Liver (tissue), 8 donors: ENCODE measurements at regions not wholly inside any gene's neighbourhood (a gene's known extent, or its start where the extent isn't known, plus 50 kb on each side); places are given as distances from the start of the nearest gene placed in this dataset.

ENCODE experiments used
- DNase-seq: peaks from one replicate; pipeline ENCODE4 v3.0.0-alpha.2; 2017; ENCODE audit warnings: low spot score
- H3K27ac ChIP-seq, 2 donors: one replicate each; pipeline ENCODE4 v1.7.0; 2013; ENCODE audit warnings: inconsistent platforms in 2 of 2, low read length in 2 of 2, control low read depth in 1 of 2, low read depth in 1 of 2, mild to moderate bottlenecking in 1 of 2
- H3K27me3 ChIP-seq, 4 donors: one replicate each; pipeline versions ENCODE4 v1.6.1 to v1.7.0; 2013; ENCODE audit warnings: low read length in 3 of 4, inconsistent platforms in 1 of 4, mild to moderate bottlenecking in 1 of 4, moderate library complexity in 1 of 4; ENCODE audit not compliant: control insufficient read depth in 4 of 4, insufficient read depth in 4 of 4
- H3K36me3 ChIP-seq, 4 donors: one replicate each; pipeline versions ENCODE4 v1.6.1 to v1.7.0; 2013; ENCODE audit warnings: low read length in 3 of 4, mild to moderate bottlenecking in 3 of 4, low read depth in 1 of 4, moderate library complexity in 1 of 4; ENCODE audit not compliant: control insufficient read depth in 4 of 4, insufficient read depth in 3 of 4
- H3K4me1 ChIP-seq, 4 donors: one replicate each; pipeline versions ENCODE4 v1.6.1 to v1.7.0; 2013; ENCODE audit warnings: low read length in 3 of 4, mild to moderate bottlenecking in 3 of 4, moderate library complexity in 1 of 4; ENCODE audit not compliant: control insufficient read depth in 4 of 4, insufficient read depth in 4 of 4
- H3K4me3 ChIP-seq, 3 donors: one replicate each; pipeline versions ENCODE4 v1.6.1 to v1.7.0; 2013; ENCODE audit warnings: low read length in 3 of 3, control low read depth in 1 of 3, low read depth in 1 of 3, mild to moderate bottlenecking in 1 of 3
- H3K9ac ChIP-seq, 2 donors: one replicate each; pipeline ENCODE4 v1.7.0; 2013; ENCODE audit warnings: low read length in 2 of 2, mild to moderate bottlenecking in 2 of 2, moderate library complexity in 2 of 2, control low read depth in 1 of 2, low read depth in 1 of 2
- H3K9me3 ChIP-seq, 4 donors: one replicate each; pipeline versions ENCODE4 v1.6.1 to v1.7.0; 2013; ENCODE audit warnings: low read length in 3 of 4; ENCODE audit not compliant: control insufficient read depth in 4 of 4
- ATF3 ChIP-seq: IDR thresholded peaks from 2 replicates; pipeline ENCODE4 v1.6.1; 2016; ENCODE audit warnings: antibody characterized with exemption
- CTCF ChIP-seq: fragments of 150-350 bp; IDR thresholded peaks from 2 replicates; pipeline ENCODE4 v1.5.1; 2017; ENCODE audit warnings: improper control_type of control experiment, low read depth, low read length; ENCODE audit not compliant: missing input control
- EGR1 ChIP-seq, 2 donors: IDR thresholded peaks; 2 replicates each; pipeline ENCODE4 v1.6.1; 2016 to 2018; ENCODE audit warnings: antibody characterized with exemption in 2 of 2, low read depth in 2 of 2
- FOXA1 ChIP-seq: IDR thresholded peaks from 2 replicates; pipeline ENCODE4 v1.6.1; 2016; ENCODE audit warnings: antibody characterized with exemption
- FOXA2 ChIP-seq: IDR thresholded peaks from 2 replicates; pipeline ENCODE4 v1.6.1; 2016; ENCODE audit warnings: antibody characterized with exemption
- GABPA ChIP-seq, 2 donors: IDR thresholded peaks in 1 of 2; conservative IDR thresholded peaks in 1 of 2; 2 replicates each; pipeline ENCODE4 v1.6.1; 2016; ENCODE audit warnings: antibody characterized with exemption in 2 of 2, mild to moderate bottlenecking in 1 of 2, moderate library complexity in 1 of 2
- HNF4A ChIP-seq, 2 donors: conservative IDR thresholded peaks; 2 replicates each; pipeline ENCODE4 v1.6.1; 2016; ENCODE audit warnings: antibody characterized with exemption in 2 of 2, mild to moderate bottlenecking in 2 of 2
- HNF4G ChIP-seq: IDR thresholded peaks from 2 replicates; pipeline ENCODE4 v1.6.1; 2016; ENCODE audit warnings: antibody characterized with exemption
- JUND ChIP-seq, 2 donors: IDR thresholded peaks; 2 replicates each; pipeline ENCODE4 v1.6.1; 2016; ENCODE audit warnings: antibody characterized with exemption in 2 of 2
- MAX ChIP-seq: IDR thresholded peaks from 2 replicates; pipeline ENCODE4 v1.6.1; 2016; ENCODE audit warnings: antibody characterized with exemption
- NR2F2 ChIP-seq: IDR thresholded peaks from 2 replicates; pipeline ENCODE4 v1.6.1; 2016; ENCODE audit warnings: antibody characterized with exemption
- RAD21 ChIP-seq, 2 donors: IDR thresholded peaks; 2 replicates each; pipeline ENCODE4 v1.6.1; 2016; ENCODE audit warnings: antibody characterized with exemption in 2 of 2, mild to moderate bottlenecking in 2 of 2
- REST ChIP-seq: IDR thresholded peaks from 2 replicates; pipeline ENCODE4 v1.6.1; 2016; ENCODE audit warnings: antibody characterized with exemption, mild to moderate bottlenecking
- RXRA ChIP-seq, 2 donors: IDR thresholded peaks; 2 replicates each; pipeline ENCODE4 v1.6.1; 2017 to 2018; ENCODE audit warnings: antibody characterized with exemption in 2 of 2, mild to moderate bottlenecking in 1 of 2
- SP1 ChIP-seq: IDR thresholded peaks from 2 replicates; pipeline ENCODE4 v1.6.1; 2018; ENCODE audit warnings: antibody characterized with exemption, mild to moderate bottlenecking
- TAF1 ChIP-seq: conservative IDR thresholded peaks from 2 replicates; pipeline ENCODE4 v1.6.1; 2016; ENCODE audit warnings: antibody characterized with exemption, mild to moderate bottlenecking
- YY1 ChIP-seq: IDR thresholded peaks from 2 replicates; pipeline ENCODE4 v1.6.1; 2016; ENCODE audit warnings: antibody characterized with exemption, mild to moderate bottlenecking
- ZBTB33 ChIP-seq: IDR thresholded peaks from 2 replicates; pipeline ENCODE4 v1.6.1; 2016; ENCODE audit warnings: antibody characterized with exemption
- WGBS: extraction: QIAGEN DNeasy Blood & Tissue Kit; methylation state at CpG from one replicate; pipeline ENCODE4 v1.1.7; 2013; 5-methylcytosine and 5-hydroxymethylcytosine counted together
- donor health status: healthy.
- donor health status: healthy.
- donor health status: healthy.
- donor health status: healthy.
- donor health status: healthy.

- no peak for TF ChIP-seq CTCF
- TF ChIP-seq JUND (IDR thresholded peaks at IDR 0.05), result no peak
- TF ChIP-seq HNF4A (conservative IDR thresholded peaks at IDR 0.05), result no peak
- Histone ChIP-seq H3K4me3 (no peak overlapping the region), H3K9ac (no peak overlapping the region), H3K27me3 (no peaks in the 10 kb centered on the region), H3K9me3 (no peaks in the 10 kb centered on the region), H3K27ac (no peak overlapping the region), H3K4me1 (no peaks in the 10 kb centered on the region), H3K36me3 (no peaks in the 10 kb centered on the region)
- 94% methylated on average over 1 of the region's 1 CpG for WGBS
- no peak for DNase-seq
These were observed 148.4 kb upstream of the STMND1 start for GRCh38 chr6:16953446-16953845.

- Histone ChIP-seq H3K9me3 (no peaks in the 10 kb centered on the region), H3K9ac (no peak overlapping the region), H3K4me3 (no peak overlapping the region), H3K27ac (no peak overlapping the region), H3K27me3 (no peaks in the 10 kb centered on the region), H3K4me1 (peaks cover 0 to 3% (median 0%) of the 10 kb centered on the region in 4 donors), H3K36me3 (no peaks in the 10 kb centered on the region)
- DNase-seq, result no peak
- 94% methylated on average over 1 of the region's 1 CpG for WGBS
- no peak for TF ChIP-seq REST
- no peak for TF ChIP-seq TAF1
- TF ChIP-seq RXRA (IDR thresholded peaks at IDR 0.05), result no peak
- TF ChIP-seq FOXA2, result no peak
- no peak for TF ChIP-seq GABPA (IDR thresholded peaks at IDR 0.05 in 1 of 2, conservative IDR thresholded peaks at IDR 0.05 in 1 of 2)
- no peak for TF ChIP-seq ZBTB33
- TF ChIP-seq JUND (IDR thresholded peaks at IDR 0.05), result no peak
- TF ChIP-seq EGR1 (IDR thresholded peaks at IDR 0.05; ENCODE audit: low read depth in 2 of 2), result no peak
- no peak for TF ChIP-seq MAX
- TF ChIP-seq SP1, result no peak
- TF ChIP-seq YY1, result no peak
- no peak for TF ChIP-seq FOXA1
- no peak for TF ChIP-seq HNF4G
- TF ChIP-seq HNF4A (conservative IDR thresholded peaks at IDR 0.05), result no peak
- TF ChIP-seq ATF3, result no peak
- no peak for TF ChIP-seq RAD21 (IDR thresholded peaks at IDR 0.05)
- TF ChIP-seq NR2F2, result no peak
- no peak for TF ChIP-seq CTCF
These were observed 150.9 kb upstream of the STMND1 start for GRCh38 chr6:16950825-16951495.
